ENCODE measurements at regions not wholly inside any gene's neighbourhood (a gene's known extent, or its start where the extent isn't known, plus 50 kb on each side); places are given as distances from the start of the nearest gene placed in this dataset.

GRCh38 chr6:71706523-71706922 is 179.8 kb upstream of the RIMS1 start:
- no peak overlapping the region for H3K27ac Mint-ChIP-seq (ENCODE audit: unreplicated experiment)
- no peak for DNase-seq (ENCODE audit: low read depth, low spot score)
- TF ChIP-seq CTCF (conservative IDR thresholded peaks at IDR 0.05), result no peak
- no peaks in the 10 kb centered on the region for H3K36me3 Mint-ChIP-seq (ENCODE audit: low read depth)
- no peaks in the 10 kb centered on the region for H3K27me3 Mint-ChIP-seq (ENCODE audit: low read depth)
- no peaks in the 10 kb centered on the region for H3K4me1 Mint-ChIP-seq
- H3K9me3 Mint-ChIP-seq, result no peaks in the 10 kb centered on the region
- no peak overlapping the region for H3K4me3 Mint-ChIP-seq

GRCh38 chr6:71707059-71707458 is 179.3 kb upstream of the RIMS1 start:
- H3K4me1 Mint-ChIP-seq, result no peaks in the 10 kb centered on the region
- TF ChIP-seq CTCF (conservative IDR thresholded peaks at IDR 0.05), result no peak
- H3K27ac Mint-ChIP-seq (ENCODE audit: unreplicated experiment), result no peak overlapping the region
- no peak overlapping the region for H3K4me3 Mint-ChIP-seq
- no peaks in the 10 kb centered on the region for H3K27me3 Mint-ChIP-seq (ENCODE audit: low read depth)
- no peaks in the 10 kb centered on the region for H3K9me3 Mint-ChIP-seq
- no peaks in the 10 kb centered on the region for H3K36me3 Mint-ChIP-seq (ENCODE audit: low read depth)
- DNase-seq (ENCODE audit: low read depth, low spot score), result no peak

- no peak for DNase-seq (ENCODE audit: low read depth, low spot score)
- no peak overlapping the region for H3K4me3 Mint-ChIP-seq
- H3K27ac Mint-ChIP-seq (ENCODE audit: unreplicated experiment), result no peak overlapping the region
- no peak for TF ChIP-seq CTCF (conservative IDR thresholded peaks at IDR 0.05)
- H3K9me3 Mint-ChIP-seq, result no peaks in the 10 kb centered on the region
- no peaks in the 10 kb centered on the region for H3K36me3 Mint-ChIP-seq (ENCODE audit: low read depth)
- H3K4me1 Mint-ChIP-seq, result no peaks in the 10 kb centered on the region
- H3K27me3 Mint-ChIP-seq (ENCODE audit: low read depth), result no peaks in the 10 kb centered on the region
Measured at GRCh38 chr6:71720705-71721104, 165.6 kb upstream of the RIMS1 start.

GRCh38 chr6:71721642-71722041 is 164.7 kb upstream of the RIMS1 start:
- Mint-ChIP-seq H3K4me3 (no peak overlapping the region), H3K36me3 (ENCODE audit: low read depth) (no peaks in the 10 kb centered on the region), H3K27ac (ENCODE audit: unreplicated experiment) (no peak overlapping the region), H3K9me3 (no peaks in the 10 kb centered on the region), H3K4me1 (no peaks in the 10 kb centered on the region), H3K27me3 (ENCODE audit: low read depth) (no peaks in the 10 kb centered on the region)
- TF ChIP-seq CTCF (conservative IDR thresholded peaks at IDR 0.05), result no peak
- no peak for DNase-seq (ENCODE audit: low read depth, low spot score)

- TF ChIP-seq CTCF (conservative IDR thresholded peaks at IDR 0.05), result no peak
Measured at GRCh38 chr6:71722736-71723135, 163.6 kb upstream of the RIMS1 start.

More at GRCh38 chr6:71722736-71723135, 163.6 kb upstream of the RIMS1 start:
- Mint-ChIP-seq H3K4me1 (no peaks in the 10 kb centered on the region), H3K36me3 (ENCODE audit: low read depth) (no peaks in the 10 kb centered on the region), H3K27ac (ENCODE audit: unreplicated experiment) (no peak overlapping the region), H3K4me3 (no peak overlapping the region), H3K27me3 (ENCODE audit: low read depth) (no peaks in the 10 kb centered on the region), H3K9me3 (no peaks in the 10 kb centered on the region)
- no peak for DNase-seq (ENCODE audit: low read depth, low spot score)

Measured in neural crest cell (in vitro differentiated cells).